BJ (cell line): ENCODE measurements at regions not wholly inside any gene's neighbourhood (a gene's known extent, or its start where the extent isn't known, plus 50 kb on each side); places are given as distances from the start of the nearest gene placed in this dataset.
"Not testable (repeated sequence)": the region's sequence is repeated elsewhere in the genome, so short reads cannot be mapped to it uniquely, and the experiment has no call there.

Source experiments
- CTCF ChIA-PET: fragments of 350-600 bp; formaldehyde crosslinking; extraction: SDS; loops from one replicate; lab custom pipeline; 2021; ENCODE audit warnings: antibody characterized with exemption, inconsistent platforms; lab: Yijun Ruan, JAX
- POLR2A ChIA-PET: fragments of 300-600 bp; sonication (Branson Sonifier 250); formaldehyde crosslinking; extraction: SDS; loops from one replicate; lab custom pipeline; 2021; ENCODE audit warnings: antibody characterized with exemption; lab: Charles Lee
- DNase-seq: peaks from one replicate; pipeline ENCODE4 v3.0.0-alpha.2; 2011; ENCODE audit warnings: low read depth
- H3K27me3 ChIP-seq: 2 replicates; pipeline ENCODE4 v1.6.0; 2011; ENCODE audit warnings: low read length; ENCODE audit not compliant: control insufficient read depth, insufficient read depth
- H3K36me3 ChIP-seq: 2 replicates; pipeline ENCODE4 v1.5.1; 2011; ENCODE audit warnings: low read length; ENCODE audit not compliant: control insufficient read depth, insufficient read depth
- H3K4me3 ChIP-seq: 2 replicates; pipeline ENCODE4 v1.5.1; 2011; ENCODE audit warnings: low read depth, mild to moderate bottlenecking, control low read depth, low read length
- CTCF ChIP-seq: IDR thresholded peaks from 2 replicates; pipeline ENCODE4 v1.5.1; 2011; ENCODE audit warnings: low read depth, mild to moderate bottlenecking, control low read depth, inconsistent platforms, low read length, moderate library complexity; ENCODE audit not compliant: insufficient read depth

DNA sequence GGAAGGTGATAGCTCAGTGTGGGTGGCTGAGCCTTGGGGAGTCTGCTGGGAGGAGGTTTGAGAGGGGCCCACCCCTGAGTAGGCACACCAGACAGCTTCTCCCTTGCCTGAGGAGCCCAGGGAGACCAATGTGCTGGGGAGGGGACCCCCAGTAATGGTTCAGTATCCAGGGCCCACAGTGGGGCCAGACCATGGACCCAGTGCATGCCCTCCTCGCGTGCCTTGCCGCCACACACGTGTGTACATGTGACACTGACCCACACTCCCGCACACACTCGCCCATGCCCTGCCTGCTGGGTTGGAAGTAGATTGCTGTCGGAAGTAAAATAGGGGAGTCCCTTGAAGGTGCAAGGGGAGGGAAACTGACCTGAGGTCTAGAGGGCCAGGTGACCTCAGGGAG is 184.3 kb downstream of the TBC1D2B start:
- H3K36me3 ChIP-seq, H3K27me3 ChIP-seq, POLR2A ChIA-PET, H3K4me3 ChIP-seq, DNase-seq: not testable (repeated sequence)
- CTCF ChIA-PET: interaction anchor here (1.3 kb wide), 1 partner anchor 9 kb away, joined by 4 read pairs; no protein-coding TSS in a partner anchor

GRCh38 chr15:77892335-77892734 is 185.2 kb downstream of the TBC1D2B start:
- H3K4me3 ChIP-seq: no peak overlapping the region
- no peak for DNase-seq
- no peaks in the 10 kb centered on the region for H3K36me3 ChIP-seq
- no peaks in the 10 kb centered on the region for H3K27me3 ChIP-seq
- ChIA-PET CTCF (interaction anchor here (0.8 to 1.3 kb wide), 3 partner anchors 8 to 16 kb away, joined by 3 to 4 read pairs (median 3); no protein-coding TSS in a partner anchor), POLR2A (no interaction called here)
- no peak for TF ChIP-seq CTCF

- H3K4me3 ChIP-seq, H3K27me3 ChIP-seq, DNase-seq, POLR2A ChIA-PET, H3K36me3 ChIP-seq: not testable (repeated sequence)
- CTCF ChIA-PET: interaction anchor here (0.8 to 1.3 kb wide), 3 partner anchors 8 to 17 kb away, joined by 3 to 4 read pairs (median 3); no protein-coding TSS in a partner anchor
These were observed 185.6 kb downstream of the TBC1D2B start for GRCh38 chr15:77891862-77892261.

GRCh38 chr15:77890911-77891801 is 186.4 kb downstream of the TBC1D2B start:
- DNase-seq, POLR2A ChIA-PET, H3K4me3 ChIP-seq, H3K36me3 ChIP-seq, H3K27me3 ChIP-seq: not testable (repeated sequence)
- CTCF ChIA-PET: interaction anchor here (1.1 to 1.6 kb wide), 3 partner anchors 9 to 18 kb away, joined by 3 read pairs; no protein-coding TSS in a partner anchor

DNA sequence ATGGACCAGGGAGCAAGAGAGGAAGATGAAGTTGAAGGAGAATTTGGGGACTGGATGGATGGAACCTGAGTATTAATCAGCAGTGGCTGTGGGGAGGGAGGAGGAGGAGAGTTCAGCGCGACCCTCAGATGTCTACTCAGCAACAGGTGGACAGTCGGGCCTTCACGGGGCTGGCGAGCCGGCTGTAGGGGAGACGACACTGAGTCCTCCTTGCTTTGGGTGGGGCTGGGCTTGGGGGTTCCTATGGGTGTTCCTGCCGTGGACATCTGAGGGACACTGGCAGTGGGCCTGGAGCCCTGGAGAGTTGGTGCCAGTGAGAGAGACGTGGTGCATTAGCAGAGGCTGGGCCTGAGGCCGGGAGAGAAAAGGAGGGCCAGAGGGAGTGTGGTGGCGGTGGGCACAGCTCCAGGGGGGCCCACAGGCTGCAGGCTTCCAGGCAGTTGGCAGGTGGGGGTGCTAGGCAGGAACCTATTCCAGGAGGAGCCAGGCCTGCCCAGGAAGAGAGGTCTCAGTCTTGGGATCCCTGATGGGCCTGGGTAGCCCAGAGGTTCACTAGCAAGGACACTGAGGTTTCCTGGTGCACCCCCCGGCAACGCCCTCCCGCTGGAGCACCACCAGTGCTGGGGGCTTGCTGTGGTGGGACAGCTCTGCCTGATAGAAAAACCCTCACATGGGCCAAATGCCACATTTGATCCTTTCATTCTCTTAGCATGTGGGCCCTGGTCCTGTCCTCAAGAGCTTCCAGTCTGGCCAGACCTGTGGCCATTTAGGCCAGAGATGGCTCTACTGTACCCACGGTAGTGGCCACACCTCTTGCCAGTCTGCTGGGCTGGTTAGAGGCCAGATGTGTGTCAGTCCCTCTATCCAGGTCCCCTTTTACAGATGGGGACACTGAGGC is 187.4 kb downstream of the TBC1D2B start:
- H3K27me3 ChIP-seq, H3K36me3 ChIP-seq, DNase-seq, H3K4me3 ChIP-seq, POLR2A ChIA-PET: not testable (repeated sequence)
- CTCF ChIA-PET: interaction anchor here (1.3 to 1.6 kb wide), 2 partner anchors 11 to 19 kb away, joined by 3 read pairs; no protein-coding TSS in a partner anchor

DNA sequence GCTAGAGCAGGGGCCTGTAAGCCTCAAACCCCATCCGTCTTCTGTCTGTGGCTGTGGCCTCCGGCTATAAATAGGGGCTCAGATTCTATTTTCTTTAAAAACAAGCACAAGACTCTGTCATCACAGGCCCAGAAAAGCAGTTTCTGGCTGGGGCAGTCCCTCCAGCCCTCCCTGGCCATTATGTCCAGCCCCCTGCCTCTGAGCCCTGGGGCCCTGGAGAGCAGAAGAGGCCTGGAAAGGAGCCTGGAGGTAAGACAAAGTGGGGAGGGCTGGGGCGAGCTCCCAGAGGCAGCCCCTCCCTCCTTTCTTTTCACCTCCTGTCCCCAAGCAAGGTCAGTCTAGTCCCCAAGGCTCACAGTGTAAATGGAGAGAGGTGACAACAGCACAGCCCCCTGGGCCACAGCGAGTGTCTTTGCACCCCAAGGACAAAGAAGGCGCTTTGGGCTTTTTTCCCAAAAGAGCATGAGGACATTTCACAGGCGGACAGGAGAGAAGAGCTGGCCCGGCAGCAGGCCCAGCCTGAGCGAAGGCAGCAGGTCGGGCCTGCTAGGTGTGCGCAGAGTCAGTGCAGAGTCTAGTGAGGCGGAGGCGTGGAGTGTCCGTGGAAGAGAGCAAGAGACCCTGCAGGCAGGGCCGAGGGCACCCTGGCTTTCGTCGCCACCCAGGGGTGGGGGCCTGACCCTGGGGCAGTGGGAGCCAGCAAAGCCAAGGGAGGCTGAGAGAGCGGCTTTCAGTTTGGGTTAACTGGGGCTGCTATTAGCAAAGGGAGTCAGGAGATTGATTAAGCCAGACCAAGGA is 188.3 kb downstream of the TBC1D2B start:
- no peak for DNase-seq
- Histone ChIP-seq H3K27me3 (no peaks in the 10 kb centered on the region), H3K36me3 (no peaks in the 10 kb centered on the region), H3K4me3 (no peak overlapping the region)
- ChIA-PET CTCF (no interaction called here), POLR2A (no interaction called here)
- no peak for TF ChIP-seq CTCF

DNA sequence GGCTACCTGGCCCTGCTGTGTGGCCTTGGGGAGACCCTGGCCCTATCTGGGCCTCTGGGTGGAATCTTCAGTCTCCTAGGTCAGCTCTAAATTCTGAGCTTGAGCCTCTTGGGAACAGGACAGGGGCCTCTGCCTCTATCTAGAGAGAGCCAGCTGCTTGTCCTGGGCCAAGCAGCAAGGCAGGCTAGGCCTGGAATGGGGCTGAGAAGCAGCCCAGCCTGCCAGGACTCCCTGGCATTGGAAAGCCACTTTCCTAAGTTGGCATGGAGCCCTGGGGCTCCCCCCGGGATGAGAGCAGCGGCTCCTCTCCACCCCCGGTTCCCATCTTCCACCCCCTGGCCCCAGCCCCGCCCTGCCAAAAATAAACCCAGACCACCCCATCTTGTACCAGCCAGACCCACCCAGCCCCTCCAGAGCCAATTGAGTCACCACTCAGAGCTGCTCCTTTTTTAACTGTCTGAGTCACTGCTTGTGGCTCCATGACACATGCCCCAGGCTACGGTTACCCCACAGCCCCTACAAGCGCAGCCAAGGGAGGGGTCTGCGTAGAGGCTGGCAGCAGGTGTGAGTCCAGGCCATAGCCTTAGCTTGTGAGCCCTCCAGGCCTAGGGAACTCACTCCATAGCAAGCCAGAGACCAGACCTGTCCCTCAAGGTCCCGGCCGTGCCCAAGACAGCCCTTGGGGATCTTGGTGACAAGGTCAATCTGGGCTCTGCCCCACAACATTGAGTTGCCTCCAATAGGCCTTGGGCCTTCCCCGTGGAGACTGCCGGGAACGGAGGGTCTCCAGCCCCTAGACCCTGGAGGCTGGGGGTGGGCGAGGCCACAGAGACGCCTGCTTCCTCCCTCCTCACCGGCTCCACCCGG is 189.7 kb downstream of the TBC1D2B start:
- H3K4me3 ChIP-seq, CTCF ChIA-PET, DNase-seq, H3K36me3 ChIP-seq, POLR2A ChIA-PET, H3K27me3 ChIP-seq: not testable (repeated sequence)
